H1 (cell line): ENCODE measurements at regions not wholly inside any gene's neighbourhood (a gene's known extent, or its start where the extent isn't known, plus 50 kb on each side); places are given as distances from the start of the nearest gene placed in this dataset.

ENCODE experiments used
- CTCF ChIA-PET: fragments of 300-600 bp; sonication (Branson Sonifier 250); formaldehyde crosslinking; loops from one replicate; lab custom pipeline; 2021; ENCODE audit not compliant: partially characterized antibody; lab: Charles Lee
- POLR2A ChIA-PET: fragments of 300-600 bp; sonication (Branson Sonifier 250); formaldehyde crosslinking; loops from one replicate; lab custom pipeline; 2021; ENCODE audit warnings: inconsistent platforms; ENCODE audit not compliant: partially characterized antibody; lab: Charles Lee
- DNase-seq, 2 experiments: peaks; one replicate each; pipeline versions ENCODE4 v3.0.0 to v3.0.0-alpha.2; 2010 to 2022; ENCODE audit warnings: low spot score in 2 of 2, low read depth in 1 of 2, mixed read lengths in 1 of 2
- FAIRE-seq: peaks from 2 replicates; lab custom pipeline; 2011; peaks lifted over from hg19 to GRCh38; lab: Jason Lieb, UNC
- H2AFZ ChIP-seq: 2 replicates; pipeline ENCODE4 v1.8.1; 2012; ENCODE audit warnings: low read length, inconsistent platforms
- H2AK5ac ChIP-seq: 2 replicates; pipeline ENCODE4 v1.6.1; 2013; ENCODE audit warnings: low read depth, low read length
- H2BK120ac ChIP-seq: replicated peaks from 2 replicates; pipeline ENCODE3; 2013; ENCODE audit warnings: low read depth, low read length, inconsistent platforms
- H2BK12ac ChIP-seq: 2 replicates; pipeline ENCODE4 v1.6.1; 2013; ENCODE audit warnings: low read depth, low read length
- H2BK15ac ChIP-seq: 2 replicates; pipeline ENCODE4 v1.6.1; 2013; ENCODE audit warnings: low read length
- H2BK20ac ChIP-seq: 2 replicates; pipeline ENCODE4 v1.6.1; 2013; ENCODE audit warnings: low read length
- H2BK5ac ChIP-seq: 2 replicates; pipeline ENCODE4 v1.6.1; 2013; ENCODE audit warnings: low read depth, low read length
- H3K14ac ChIP-seq: 2 replicates; pipeline ENCODE4 v1.6.1; 2013; ENCODE audit warnings: inconsistent platforms; ENCODE audit not compliant: insufficient read length
- H3K18ac ChIP-seq: 2 replicates; pipeline ENCODE4 v1.6.1; 2013; ENCODE audit warnings: low read length; ENCODE audit errors: extremely low read depth
- H3K23ac ChIP-seq: 2 replicates; pipeline ENCODE4 v1.6.1; 2013; ENCODE audit warnings: inconsistent platforms; ENCODE audit not compliant: insufficient read length
- H3K23me2 ChIP-seq: 2 replicates; pipeline ENCODE4 v1.6.1; 2013; ENCODE audit warnings: low read depth, low read length
- H3K27ac ChIP-seq: 2 replicates; pipeline ENCODE4 v1.6.1; 2011; ENCODE audit warnings: low read depth, low read length, inconsistent platforms
- H3K27me3 ChIP-seq, 4 experiments: replicated peaks in 1 of 4; 1 replicate in 1 of 4; 2 replicates in 3 of 4; pipeline versions ENCODE4 v1.6.1 to v1.8.1; 2011 to 2013; ENCODE audit warnings: low read length in 3 of 4, mild to moderate bottlenecking in 3 of 4, inconsistent platforms in 2 of 4, mixed read lengths in 2 of 4, moderate library complexity in 1 of 4; ENCODE audit not compliant: control insufficient read depth in 3 of 4, insufficient read depth in 3 of 4; ENCODE audit errors: extremely low read depth in 1 of 4
- H3K36me3 ChIP-seq, 4 experiments: 2 replicates each; pipeline versions ENCODE4 v1.6.1 to v1.8.1; 2011 to 2013; ENCODE audit warnings: mild to moderate bottlenecking in 4 of 4, low read length in 3 of 4, moderate library complexity in 2 of 4, control low read depth in 1 of 4, inconsistent platforms in 1 of 4; ENCODE audit not compliant: insufficient read depth in 4 of 4, control insufficient read depth in 2 of 4
- H3K4ac ChIP-seq: replicated peaks from 2 replicates; pipeline ENCODE3; 2013; ENCODE audit warnings: low read length, low read depth, mixed read lengths, inconsistent platforms; ENCODE audit not compliant: insufficient read length
- H3K4me1 ChIP-seq, 4 experiments: replicated peaks in 1 of 4; 1 replicate in 1 of 4; 2 replicates in 3 of 4; pipeline versions ENCODE4 v1.6.1 to v1.8.1; 2011 to 2013; ENCODE audit warnings: low read length in 3 of 4, inconsistent platforms in 2 of 4, mixed read lengths in 1 of 4; ENCODE audit not compliant: insufficient read depth in 4 of 4, control insufficient read depth in 3 of 4
- H3K4me2 ChIP-seq, 2 experiments: 2 replicates each; pipeline versions ENCODE4 v1.6.1 to v1.8.1; 2011 to 2013; ENCODE audit warnings: low read depth in 2 of 2, low read length in 2 of 2, control low read depth in 1 of 2, inconsistent platforms in 1 of 2, mild to moderate bottlenecking in 1 of 2; ENCODE audit not compliant: insufficient read depth in 1 of 2
- H3K4me3 ChIP-seq, 4 experiments: fragments of 200-600, 300-600 bp in 1 of 4; sonication (generic), shearing (Covaris generic), sonication (Bioruptor Twin) in 1 of 4; 2 replicates each; pipeline versions ENCODE4 v1.5.1 to v1.8.1; 2011 to 2016; ENCODE audit warnings: low read length in 4 of 4, low read depth in 3 of 4, control low read depth in 2 of 4, inconsistent platforms in 2 of 4, mild to moderate bottlenecking in 2 of 4, mixed read lengths in 1 of 4, moderate library complexity in 1 of 4; ENCODE audit not compliant: insufficient read depth in 2 of 4; ENCODE audit errors: extremely low read depth in 1 of 4
- H3K56ac ChIP-seq: replicated peaks from 2 replicates; pipeline ENCODE3; 2013; ENCODE audit warnings: low read depth, mild to moderate bottlenecking, mixed read lengths, low read length, inconsistent platforms; ENCODE audit not compliant: insufficient read length
- H3K79me1 ChIP-seq: 2 replicates; pipeline ENCODE4 v1.6.1; 2013; ENCODE audit warnings: low read depth, low read length, control low read depth
- H3K79me2 ChIP-seq, 2 experiments: 2 replicates each; pipeline versions ENCODE4 v1.6.1 to v1.8.1; 2012 to 2013; ENCODE audit warnings: low read length in 2 of 2, mild to moderate bottlenecking in 2 of 2, inconsistent platforms in 1 of 2; ENCODE audit not compliant: insufficient read depth in 2 of 2, control insufficient read depth in 1 of 2
- H3K9ac ChIP-seq, 4 experiments: replicated peaks in 1 of 4; 1 replicate in 1 of 4; 2 replicates in 3 of 4; pipeline versions ENCODE4 v1.6.1 to v1.8.1; 2011 to 2013; ENCODE audit warnings: low read depth in 3 of 4, low read length in 3 of 4, control low read depth in 2 of 4, mild to moderate bottlenecking in 2 of 4, moderate library complexity in 2 of 4, inconsistent platforms in 1 of 4; ENCODE audit errors: extremely low read depth in 1 of 4
- H3K9me3 ChIP-seq, 2 experiments: 2 replicates each; pipeline versions ENCODE4 v1.6.1 to v1.8.1; 2012 to 2013; ENCODE audit warnings: mild to moderate bottlenecking in 2 of 2, moderate library complexity in 2 of 2, control low read depth in 1 of 2, inconsistent platforms in 1 of 2, low read depth in 1 of 2, low read length in 1 of 2, mixed read lengths in 1 of 2; ENCODE audit not compliant: insufficient read depth in 2 of 2
- H4K20me1 ChIP-seq, 2 experiments: replicated peaks in 1 of 2; 2 replicates each; pipeline versions ENCODE3 to v1.8.1; 2011 to 2013; ENCODE audit warnings: inconsistent platforms in 2 of 2, low read length in 2 of 2, mild to moderate bottlenecking in 1 of 2; ENCODE audit not compliant: insufficient read depth in 2 of 2, control insufficient read depth in 1 of 2
- H4K5ac ChIP-seq: 2 replicates; pipeline ENCODE4 v1.6.1; 2013; ENCODE audit warnings: low read length, low read depth, mixed read lengths, inconsistent platforms; ENCODE audit not compliant: insufficient read length
- H4K8ac ChIP-seq: 2 replicates; pipeline ENCODE4 v1.8.0; 2013; ENCODE audit warnings: mild to moderate bottlenecking, moderate library complexity, low read length, inconsistent platforms; ENCODE audit not compliant: insufficient read depth; ENCODE audit errors: extremely low read depth
- H4K91ac ChIP-seq: replicated peaks from 2 replicates; pipeline ENCODE3; 2013; ENCODE audit warnings: low read length, mixed read lengths, inconsistent platforms; ENCODE audit not compliant: insufficient read length
- CBX5 ChIP-seq: fragments of 300-800, 300-1000 bp; sonication (generic); IDR thresholded peaks from 2 replicates; pipeline ENCODE4 v1.7.1; 2016; ENCODE audit warnings: antibody characterized with exemption, low read length, low read depth
- CEBPB ChIP-seq: IDR thresholded peaks from 2 replicates; pipeline ENCODE4 v1.6.1; 2012; ENCODE audit warnings: low read depth, low read length
- EP300 ChIP-seq, 2 experiments: IDR thresholded peaks; 1 replicate in 1 of 2; 2 replicates in 1 of 2; pipeline ENCODE4 v1.6.1; 2011 to 2012; ENCODE audit warnings: low read depth in 2 of 2, low read length in 2 of 2, mild to moderate bottlenecking in 2 of 2, borderline replicate concordance in 1 of 2, inconsistent platforms in 1 of 2, moderate library complexity in 1 of 2
- FOSL1 ChIP-seq: IDR thresholded peaks from 2 replicates; pipeline ENCODE4 v1.6.1; 2011; ENCODE audit warnings: mild to moderate bottlenecking, low read depth, low read length, moderate library complexity; ENCODE audit not compliant: insufficient read depth
- GABPA ChIP-seq: IDR thresholded peaks from 2 replicates; pipeline ENCODE4 v1.6.1; 2011; ENCODE audit warnings: mild to moderate bottlenecking, low read length, moderate library complexity, borderline replicate concordance; ENCODE audit not compliant: insufficient read depth
- KDM1A ChIP-seq: fragments of 200-600, 300-600 bp; sonication (generic); IDR thresholded peaks from 2 replicates; pipeline ENCODE4 v1.7.1; 2016; ENCODE audit warnings: mild to moderate bottlenecking, low read length, borderline replicate concordance
- NRF1 ChIP-seq: IDR thresholded peaks from 2 replicates; pipeline ENCODE4 v1.6.1; 2011; ENCODE audit warnings: mild to moderate bottlenecking, low read depth, low read length, improper control_type of control experiment
- POU5F1 ChIP-seq: IDR thresholded peaks from 2 replicates; pipeline ENCODE4 v1.6.1; 2011; ENCODE audit warnings: low read depth, mild to moderate bottlenecking, low read length, moderate library complexity
- RAD21 ChIP-seq, 2 experiments: IDR thresholded peaks in 1 of 2; conservative IDR thresholded peaks in 1 of 2; 2 replicates each; pipeline ENCODE4 v1.6.1; 2011; ENCODE audit warnings: low read depth in 2 of 2, low read length in 2 of 2, improper control_type of control experiment in 1 of 2, inconsistent platforms in 1 of 2, mild to moderate bottlenecking in 1 of 2, moderate library complexity in 1 of 2
- RNF2 ChIP-seq: fragments of 200-900, 300-1000 bp; sonication (generic); IDR thresholded peaks from 2 replicates; pipeline ENCODE4 v1.7.1; 2016; ENCODE audit warnings: borderline replicate concordance, low read depth, mild to moderate bottlenecking, antibody characterized with exemption, low read length; ENCODE audit not compliant: poor library complexity, severe bottlenecking; ENCODE audit errors: missing control alignments
- SUZ12 ChIP-seq: fragments of 200-600 bp; sonication (generic); IDR thresholded peaks from 2 replicates; pipeline ENCODE4 v1.6.1; 2012; ENCODE audit warnings: mild to moderate bottlenecking, inconsistent platforms, low read length, moderate library complexity, mixed read lengths
- WGBS, 2 experiments: shearing (Covaris generic) in 1 of 2; methylation state at CpG; one replicate each; pipeline versions ENCODE4 v1.1.6 to v1.1.7; 2013 to 2015; ENCODE audit warnings: low lambda C conversion rate in 2 of 2, mixed read lengths in 2 of 2, inconsistent platforms in 1 of 2, low coverage in 1 of 2, missing lambda C conversion rate in 1 of 2; ENCODE audit not compliant: insufficient replicate concordance in 2 of 2, insufficient coverage in 1 of 2, insufficient read length in 1 of 2; ENCODE audit errors: extremely low coverage in 1 of 2, missing lambda C conversion rate in 1 of 2; 5-methylcytosine and 5-hydroxymethylcytosine counted together
- TF ChIP-seq, protein P1 (sequence below): IDR thresholded peaks from 2 replicates; pipeline ENCODE4 v1.6.1; 2012; ENCODE audit warnings: low read length, inconsistent platforms

DNA sequence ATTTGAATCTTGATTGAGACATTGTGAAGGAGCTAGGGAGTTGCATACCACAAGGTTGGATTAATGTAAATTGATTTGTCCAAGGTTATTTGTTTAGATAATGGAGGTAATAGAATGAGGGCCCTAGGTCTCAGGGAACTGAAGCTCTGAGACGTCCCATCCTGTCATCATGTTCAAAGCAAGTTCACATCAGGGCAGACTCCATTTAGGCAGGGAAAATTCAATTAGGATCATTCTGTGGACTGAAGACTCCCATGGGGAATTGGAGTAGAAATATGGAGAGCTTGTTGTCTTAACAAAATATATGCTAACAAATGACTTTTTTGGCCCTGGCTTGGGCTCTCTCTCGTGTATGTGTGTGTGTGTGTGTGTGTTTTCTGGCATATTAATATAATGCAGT is 722.0 kb upstream of the ADAMTS16 start:
- CTCF ChIA-PET: no interaction called here
- peaks cover 0 to 4% of the 10 kb centered on the region in 2 experiments for H4K20me1 ChIP-seq
- no peak for TF ChIP-seq RAD21 (IDR thresholded peaks at IDR 0.05 in 1 of 2, conservative IDR thresholded peaks at IDR 0.05 in 1 of 2; ENCODE audit: low read depth in 2 of 2, low read length in 2 of 2)
- TF ChIP-seq SUZ12: no peak
- no peak for TF ChIP-seq FOSL1
- no peak for TF ChIP-seq POU5F1
- TF ChIP-seq CBX5: no peak
- TF ChIP-seq NRF1: no peak
- no peak for TF ChIP-seq RNF2
- TF ChIP-seq, protein P1, sequence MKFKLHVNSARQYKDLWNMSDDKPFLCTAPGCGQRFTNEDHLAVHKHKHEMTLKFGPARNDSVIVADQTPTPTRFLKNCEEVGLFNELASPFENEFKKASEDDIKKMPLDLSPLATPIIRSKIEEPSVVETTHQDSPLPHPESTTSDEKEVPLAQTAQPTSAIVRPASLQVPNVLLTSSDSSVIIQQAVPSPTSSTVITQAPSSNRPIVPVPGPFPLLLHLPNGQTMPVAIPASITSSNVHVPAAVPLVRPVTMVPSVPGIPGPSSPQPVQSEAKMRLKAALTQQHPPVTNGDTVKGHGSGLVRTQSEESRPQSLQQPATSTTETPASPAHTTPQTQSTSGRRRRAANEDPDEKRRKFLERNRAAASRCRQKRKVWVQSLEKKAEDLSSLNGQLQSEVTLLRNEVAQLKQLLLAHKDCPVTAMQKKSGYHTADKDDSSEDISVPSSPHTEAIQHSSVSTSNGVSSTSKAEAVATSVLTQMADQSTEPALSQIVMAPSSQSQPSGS: no peak
- TF ChIP-seq GABPA: no peak
- TF ChIP-seq CEBPB: no peak
- no peak for TF ChIP-seq EP300 (IDR thresholded peaks at IDR 0.05; ENCODE audit: borderline replicate concordance in 1 of 2, low read depth in 2 of 2, low read length in 2 of 2)
- no peak for TF ChIP-seq KDM1A

More for the DNA sequence above, 722.0 kb upstream of the ADAMTS16 start:
- DNase-seq (no peak), FAIRE-seq (no peak)
- no peak overlapping the region for H2AK5ac ChIP-seq
- no peaks in the 10 kb centered on the region for H3K9me3 ChIP-seq
- no peak overlapping the region for H4K8ac ChIP-seq
- H3K79me2 ChIP-seq: no peaks in the 10 kb centered on the region
- 87% methylated on average over 2 of the region's 2 CpGs; no CpG with 5 or more reads in 1 of the 2 experiments for WGBS, 2 experiments
- H3K18ac ChIP-seq: no peak overlapping the region
- no peak overlapping the region for H3K4ac ChIP-seq
- H2BK120ac ChIP-seq: no peak overlapping the region
- no peak overlapping the region for H3K9ac ChIP-seq
- no peak overlapping the region for H3K56ac ChIP-seq
- H2BK15ac ChIP-seq: no peak overlapping the region
- H3K4me2 ChIP-seq: no peak overlapping the region
- H3K27ac ChIP-seq: no peak overlapping the region
- no peak overlapping the region for H3K23ac ChIP-seq
- no peak overlapping the region for H4K5ac ChIP-seq
- no peak overlapping the region for H4K91ac ChIP-seq
- no peak overlapping the region for H2BK20ac ChIP-seq
- no peaks in the 10 kb centered on the region for H3K4me1 ChIP-seq
- H3K14ac ChIP-seq: no peak overlapping the region
- POLR2A ChIA-PET: no interaction called here
- H2BK5ac ChIP-seq: no peak overlapping the region
- H2AFZ ChIP-seq: no peak overlapping the region
- no peak overlapping the region for H2BK12ac ChIP-seq
- no peak overlapping the region for H3K4me3 ChIP-seq
- peaks cover 4% of the 10 kb centered on the region; the same call in 1 of the 2 replicates for H3K23me2 ChIP-seq
- H3K79me1 ChIP-seq: no peaks in the 10 kb centered on the region; the same call in 1 of the 2 replicates
- H3K27me3 ChIP-seq: no peaks in the 10 kb centered on the region
- no peaks in the 10 kb centered on the region for H3K36me3 ChIP-seq
